ENCODE measurements at regions not wholly inside any gene's neighbourhood (a gene's known extent, or its start where the extent isn't known, plus 50 kb on each side); places are given as distances from the start of the nearest gene placed in this dataset.
"Not testable (repeated sequence)": the region's sequence is repeated elsewhere in the genome, so short reads cannot be mapped to it uniquely, and the experiment has no call there.

DNA sequence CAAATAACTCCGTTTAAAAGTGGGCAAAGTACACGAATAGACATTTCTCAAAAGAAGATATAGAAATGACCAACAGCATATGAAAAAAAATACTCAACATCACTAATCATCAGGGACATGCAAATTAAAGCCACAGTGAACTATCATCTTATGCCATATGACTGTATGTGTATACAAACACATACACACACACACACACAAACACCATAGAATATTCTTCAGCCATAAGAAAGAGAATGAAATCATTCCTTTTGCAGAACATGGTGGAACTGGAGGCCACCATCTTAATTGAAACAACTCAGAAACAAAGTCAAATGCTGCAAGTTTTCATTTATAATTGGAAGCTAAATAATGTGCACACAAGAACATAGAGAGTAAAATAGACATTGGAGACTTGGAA is 1019.4 kb downstream of the KCNMA1 start:
- no peaks in the 10 kb centered on the region for H3K79me2 ChIP-seq (ENCODE audit: low read length)
- TF ChIP-seq, protein P1, sequence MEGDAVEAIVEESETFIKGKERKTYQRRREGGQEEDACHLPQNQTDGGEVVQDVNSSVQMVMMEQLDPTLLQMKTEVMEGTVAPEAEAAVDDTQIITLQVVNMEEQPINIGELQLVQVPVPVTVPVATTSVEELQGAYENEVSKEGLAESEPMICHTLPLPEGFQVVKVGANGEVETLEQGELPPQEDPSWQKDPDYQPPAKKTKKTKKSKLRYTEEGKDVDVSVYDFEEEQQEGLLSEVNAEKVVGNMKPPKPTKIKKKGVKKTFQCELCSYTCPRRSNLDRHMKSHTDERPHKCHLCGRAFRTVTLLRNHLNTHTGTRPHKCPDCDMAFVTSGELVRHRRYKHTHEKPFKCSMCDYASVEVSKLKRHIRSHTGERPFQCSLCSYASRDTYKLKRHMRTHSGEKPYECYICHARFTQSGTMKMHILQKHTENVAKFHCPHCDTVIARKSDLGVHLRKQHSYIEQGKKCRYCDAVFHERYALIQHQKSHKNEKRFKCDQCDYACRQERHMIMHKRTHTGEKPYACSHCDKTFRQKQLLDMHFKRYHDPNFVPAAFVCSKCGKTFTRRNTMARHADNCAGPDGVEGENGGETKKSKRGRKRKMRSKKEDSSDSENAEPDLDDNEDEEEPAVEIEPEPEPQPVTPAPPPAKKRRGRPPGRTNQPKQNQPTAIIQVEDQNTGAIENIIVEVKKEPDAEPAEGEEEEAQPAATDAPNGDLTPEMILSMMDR (conservative IDR thresholded peaks at IDR 0.05; ENCODE audit: low read depth, low read length): no peak
- TF ChIP-seq EZH2phosphoT487 (IDR thresholded peaks at IDR 0.05; ENCODE audit: borderline replicate concordance, low read length): no peak
- no peak for TF ChIP-seq EZH2 (IDR thresholded peaks at IDR 0.05; ENCODE audit: low read length, unreplicated experiment)
- CTCF ChIA-PET: interaction anchor here (0.6 kb wide), 1 partner anchor 782 kb away, joined by 3 read pairs; no protein-coding TSS in a partner anchor

DNA sequence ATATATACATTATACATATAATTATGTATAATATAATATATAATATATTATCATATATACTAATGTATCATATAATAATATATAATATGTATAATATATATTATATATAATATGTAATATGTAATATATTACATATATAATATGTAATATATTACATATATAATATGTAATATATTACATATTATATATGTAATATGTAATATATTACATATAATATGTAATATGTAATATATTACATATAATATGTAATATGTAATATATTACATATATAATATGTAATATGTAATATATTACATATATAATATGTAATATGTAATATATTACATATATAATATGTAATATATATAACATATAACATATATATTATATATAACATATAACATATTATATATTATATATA is 1020.9 kb downstream of the KCNMA1 start:
- H3K27me3 ChIP-seq (ENCODE audit: low read length); H3K4me1 ChIP-seq (ENCODE audit: insufficient read depth, low read length); ATAC-seq; BruUV-seq (replicated peaks); H3K79me2 ChIP-seq (ENCODE audit: low read length); H4K20me1 ChIP-seq (ENCODE audit: low read length); H3K27ac ChIP-seq (ENCODE audit: low read length); H3K4me2 ChIP-seq (ENCODE audit: low read length); DNase-seq; H3K4me3 ChIP-seq (ENCODE audit: low read length); intact Hi-C loops (cut with micrococcal nuclease); H2AFZ ChIP-seq (ENCODE audit: low read length); H3K9me2 ChIP-seq (replicated peaks; ENCODE audit: low read length); H3K9ac ChIP-seq (ENCODE audit: low read length); CTCF ChIA-PET; H3K36me3 ChIP-seq (ENCODE audit: low read depth, low read length); POLR2A ChIA-PET (ENCODE audit: unreplicated experiment); H3K9me3 ChIP-seq (ENCODE audit: low read length); H3F3A ChIP-seq (ENCODE audit: low read length, unreplicated experiment): not testable (repeated sequence)

More for the DNA sequence above, 1019.4 kb downstream of the KCNMA1 start:
- H4K20me1 ChIP-seq (ENCODE audit: low read length): no peaks in the 10 kb centered on the region
- H3K9me2 ChIP-seq (replicated peaks; ENCODE audit: low read length): no peaks in the 10 kb centered on the region
- no peak overlapping the region for H3K27ac ChIP-seq (ENCODE audit: low read length)
- ATAC-seq (no peak), DNase-seq (no peak)
- intact Hi-C loops (cut with micrococcal nuclease): no loop called here
- H3K4me3 ChIP-seq (ENCODE audit: low read length): no peak overlapping the region
- no peaks in the 10 kb centered on the region for H3K27me3 ChIP-seq (ENCODE audit: low read length)
- no peak overlapping the region for H3K9ac ChIP-seq (ENCODE audit: low read length)
- no peaks in the 10 kb centered on the region for H3K4me1 ChIP-seq (ENCODE audit: insufficient read depth, low read length)
- H3K9me3 ChIP-seq (ENCODE audit: low read length): no peaks in the 10 kb centered on the region
- POLR2A ChIA-PET (ENCODE audit: unreplicated experiment): no interaction called here
- no peaks in the 10 kb centered on the region for H3K36me3 ChIP-seq (ENCODE audit: low read depth, low read length)
- H2AFZ ChIP-seq (ENCODE audit: low read length): no peak overlapping the region
- no TSS peak for BruUV-seq (replicated peaks)
- H3K4me2 ChIP-seq (ENCODE audit: low read length): no peak overlapping the region
- no peaks in the 10 kb centered on the region for H3F3A ChIP-seq (ENCODE audit: low read length, unreplicated experiment)

DNA sequence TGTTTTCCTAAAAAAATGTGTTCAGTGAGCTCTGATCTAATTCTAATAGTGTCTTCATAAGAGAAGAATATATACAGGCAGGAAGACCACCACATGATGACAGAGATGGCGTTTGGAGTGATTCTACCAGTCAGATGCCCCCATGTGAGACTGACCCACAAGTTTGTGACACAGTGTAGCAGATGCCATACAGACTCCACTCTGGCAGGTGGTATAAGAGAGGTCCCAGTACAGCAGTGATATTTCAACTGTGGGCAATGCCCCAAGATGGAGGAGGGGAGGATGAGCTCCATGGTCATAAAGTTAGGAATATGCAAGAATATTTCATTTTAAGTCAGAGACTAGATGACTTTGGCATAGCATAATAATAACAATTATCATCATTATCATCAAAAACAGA is 1022.6 kb downstream of the KCNMA1 start:
- intact Hi-C loops (cut with micrococcal nuclease): no loop called here
- no peaks in the 10 kb centered on the region for H3K4me1 ChIP-seq (ENCODE audit: insufficient read depth, low read length)
- CTCF ChIA-PET: no interaction called here
- no TSS peak for BruUV-seq (replicated peaks)
- no peak overlapping the region for H2AFZ ChIP-seq (ENCODE audit: low read length)
- no peaks in the 10 kb centered on the region for H3K9me3 ChIP-seq (ENCODE audit: low read length)
- H3K4me3 ChIP-seq (ENCODE audit: low read length): no peak overlapping the region
- H3K79me2 ChIP-seq (ENCODE audit: low read length): no peaks in the 10 kb centered on the region
- no peak overlapping the region for H3K27ac ChIP-seq (ENCODE audit: low read length)
- no peaks in the 10 kb centered on the region for H3K36me3 ChIP-seq (ENCODE audit: low read depth, low read length)
- H3K4me2 ChIP-seq (ENCODE audit: low read length): no peak overlapping the region
- H3K27me3 ChIP-seq (ENCODE audit: low read length): no peaks in the 10 kb centered on the region
- H3F3A ChIP-seq (ENCODE audit: low read length, unreplicated experiment): no peaks in the 10 kb centered on the region
- DNase-seq (no peak), ATAC-seq (no peak)
- H3K9ac ChIP-seq (ENCODE audit: low read length): no peak overlapping the region
- no peaks in the 10 kb centered on the region for H4K20me1 ChIP-seq (ENCODE audit: low read length)
- TF ChIP-seq EZH2 (IDR thresholded peaks at IDR 0.05; ENCODE audit: low read length, unreplicated experiment) (no peak), EZH2phosphoT487 (IDR thresholded peaks at IDR 0.05; ENCODE audit: borderline replicate concordance, low read length) (no peak)
- TF ChIP-seq, protein P1 (conservative IDR thresholded peaks at IDR 0.05; ENCODE audit: low read depth, low read length): no peak
- POLR2A ChIA-PET (ENCODE audit: unreplicated experiment): no interaction called here
- H3K9me2 ChIP-seq (replicated peaks; ENCODE audit: low read length): no peaks in the 10 kb centered on the region
